H1 (cell line): ENCODE measurements at regions not wholly inside any gene's neighbourhood (a gene's known extent, or its start where the extent isn't known, plus 50 kb on each side); places are given as distances from the start of the nearest gene placed in this dataset.

Source experiments
- EZH2 ChIP-seq: fragments of 200-600 bp; sonication (generic); IDR thresholded peaks from 2 replicates; pipeline ENCODE4 v1.7.1; 2012; ENCODE audit warnings: low read depth, mild to moderate bottlenecking, moderate library complexity, low read length, inconsistent platforms; ENCODE audit not compliant: severe bottlenecking
- TF ChIP-seq, protein P1 (sequence below), 3 experiments: IDR thresholded peaks; 1 replicate in 2 of 3; 2 replicates in 1 of 3; pipeline versions ENCODE4 v1.5.1 to v1.6.1; 2011; ENCODE audit warnings: low read length in 3 of 3, mild to moderate bottlenecking in 3 of 3, inconsistent platforms in 2 of 3, low read depth in 1 of 3, moderate library complexity in 1 of 3; ENCODE audit not compliant: insufficient read depth in 1 of 3; ENCODE audit errors: control extremely low read depth in 1 of 3

DNA sequence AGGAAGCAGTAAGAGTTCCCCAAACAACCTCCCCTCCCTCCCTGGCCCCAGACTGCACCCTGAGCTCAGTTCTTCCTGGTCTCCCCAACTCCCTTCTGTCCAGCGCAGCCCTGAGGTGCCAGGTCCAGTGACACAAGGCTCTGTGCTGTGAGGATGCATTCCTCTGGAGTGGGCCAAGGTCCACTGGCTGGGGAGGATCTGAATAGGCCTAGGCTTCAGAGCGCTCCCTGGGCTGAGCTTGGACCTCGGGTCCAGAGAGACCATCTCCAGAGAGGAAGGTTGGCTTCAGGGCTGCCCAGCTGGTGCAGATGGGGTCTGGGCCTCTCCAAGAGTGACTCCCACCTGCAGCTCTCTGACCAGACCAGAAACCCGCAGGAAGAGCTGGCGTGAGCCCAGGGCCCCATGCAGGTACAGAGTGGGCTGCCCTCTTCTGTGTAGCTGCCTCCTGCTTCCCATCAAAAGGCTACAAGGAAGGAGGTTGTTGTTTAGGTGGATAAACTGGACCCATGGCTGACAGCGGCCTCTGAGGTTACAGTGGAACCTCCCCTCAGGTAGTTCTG lies 52.3 kb upstream of the MLN start (continued):
- no peak for TF ChIP-seq EZH2
- TF ChIP-seq, protein P1, sequence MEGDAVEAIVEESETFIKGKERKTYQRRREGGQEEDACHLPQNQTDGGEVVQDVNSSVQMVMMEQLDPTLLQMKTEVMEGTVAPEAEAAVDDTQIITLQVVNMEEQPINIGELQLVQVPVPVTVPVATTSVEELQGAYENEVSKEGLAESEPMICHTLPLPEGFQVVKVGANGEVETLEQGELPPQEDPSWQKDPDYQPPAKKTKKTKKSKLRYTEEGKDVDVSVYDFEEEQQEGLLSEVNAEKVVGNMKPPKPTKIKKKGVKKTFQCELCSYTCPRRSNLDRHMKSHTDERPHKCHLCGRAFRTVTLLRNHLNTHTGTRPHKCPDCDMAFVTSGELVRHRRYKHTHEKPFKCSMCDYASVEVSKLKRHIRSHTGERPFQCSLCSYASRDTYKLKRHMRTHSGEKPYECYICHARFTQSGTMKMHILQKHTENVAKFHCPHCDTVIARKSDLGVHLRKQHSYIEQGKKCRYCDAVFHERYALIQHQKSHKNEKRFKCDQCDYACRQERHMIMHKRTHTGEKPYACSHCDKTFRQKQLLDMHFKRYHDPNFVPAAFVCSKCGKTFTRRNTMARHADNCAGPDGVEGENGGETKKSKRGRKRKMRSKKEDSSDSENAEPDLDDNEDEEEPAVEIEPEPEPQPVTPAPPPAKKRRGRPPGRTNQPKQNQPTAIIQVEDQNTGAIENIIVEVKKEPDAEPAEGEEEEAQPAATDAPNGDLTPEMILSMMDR (IDR thresholded peaks at IDR 0.05; ENCODE audit: control extremely low read depth in 1 of 3, insufficient read depth in 1 of 3, low read depth in 1 of 3, low read length in 3 of 3), result no peak
